Stomach (tissue), 4 donors: ENCODE measurements at regions not wholly inside any gene's neighbourhood (a gene's known extent, or its start where the extent isn't known, plus 50 kb on each side); places are given as distances from the start of the nearest gene placed in this dataset.

Experiments used
- CTCF ChIP-seq, 7 experiments: fragments of 450-650 bp in 4 of 7; fragments of 200-600 bp in 3 of 7; sonication (generic) in 3 of 7; IDR thresholded peaks; one replicate each; pipeline ENCODE4 v1.5.1; 2016 to 2019; ENCODE audit warnings: antibody characterized with exemption in 7 of 7, control low read depth in 2 of 7, mild to moderate bottlenecking in 1 of 7
- POLR2A ChIP-seq, 4 donors: fragments of 450-650 bp; IDR thresholded peaks; one replicate each; pipeline ENCODE4 v1.6.1; 2016; ENCODE audit warnings: antibody characterized with exemption in 4 of 4, control low read depth in 2 of 4, mild to moderate bottlenecking in 1 of 4, moderate library complexity in 1 of 4
- POLR2AphosphoS5 ChIP-seq, 3 donors: sonication (generic); formaldehyde crosslinking; IDR thresholded peaks; one replicate each; pipeline ENCODE4 v1.6.1; 2016; ENCODE audit warnings: antibody characterized with exemption in 3 of 3

- TF ChIP-seq CTCF (IDR thresholded peaks at IDR 0.05) = no peak
- TF ChIP-seq POLR2AphosphoS5 (IDR thresholded peaks at IDR 0.05) = no peak
- no peak for TF ChIP-seq POLR2A (IDR thresholded peaks at IDR 0.05)
These were observed 185.8 kb upstream of the ARL4C start for GRCh38 chr2:234682492-234683228.
